K562 (cell line): ENCODE measurements at regions not wholly inside any gene's neighbourhood (a gene's known extent, or its start where the extent isn't known, plus 50 kb on each side); places are given as distances from the start of the nearest gene placed in this dataset.

ENCODE experiments used
- DLX4 ChIP-seq: fragments of 250-450 bp; sonication (Bioruptor Pico); IDR thresholded peaks from 2 replicates; pipeline ENCODE4 v1.6.1; 2021; ENCODE audit warnings: mild to moderate bottlenecking
- KDM5B ChIP-seq: fragments of 200-600 bp; sonication (generic); IDR thresholded peaks from 2 replicates; pipeline ENCODE4 v1.6.1; 2012; ENCODE audit warnings: low read depth, mild to moderate bottlenecking, moderate library complexity, low read length, control low read depth, inconsistent platforms; ENCODE audit not compliant: insufficient replicate concordance
- MYC ChIP-seq, 2 experiments: fragments of 250-450 bp in 1 of 2; sonication (Bioruptor Pico) in 1 of 2; IDR thresholded peaks; 2 replicates each; pipeline versions ENCODE4 v1.5.1 to v1.6.1; 2012 to 2021; ENCODE audit warnings: low read depth in 2 of 2, borderline replicate concordance in 1 of 2, improper control_type of control experiment in 1 of 2, low read length in 1 of 2, mild to moderate bottlenecking in 1 of 2, moderate library complexity in 1 of 2
- NCOA6 ChIP-seq: fragments of 450-650 bp; IDR thresholded peaks from 2 replicates; pipeline ENCODE4 v1.6.1; 2017; ENCODE audit warnings: mild to moderate bottlenecking
- NEUROD1 ChIP-seq: fragments of 150-350 bp; IDR thresholded peaks from 2 replicates; pipeline ENCODE4 v1.6.1; 2014; ENCODE audit warnings: borderline replicate concordance, low read length, low read depth; ENCODE audit not compliant: partially characterized antibody
- NKRF ChIP-seq: fragments of 450-650 bp; IDR thresholded peaks from 2 replicates; pipeline ENCODE4 v1.6.1; 2016; ENCODE audit warnings: borderline replicate concordance
- NR2C1 ChIP-seq, 2 experiments: fragments of 450-650 bp; IDR thresholded peaks; 2 replicates each; pipeline ENCODE4 v1.6.1; 2017; ENCODE audit warnings: mild to moderate bottlenecking in 2 of 2, antibody characterized with exemption in 1 of 2, inconsistent platforms in 1 of 2, missing compliant biosample characterization in 1 of 2, missing genetic modification characterization in 1 of 2
- NR3C1 ChIP-seq: sonication (generic); formaldehyde crosslinking; IDR thresholded peaks from 2 replicates; pipeline ENCODE4 v1.8.1; 2022; ENCODE audit warnings: missing genetic modification reagents
- PPARD ChIP-seq: fragments of 250-450 bp; sonication (Bioruptor Pico); IDR thresholded peaks from 2 replicates; pipeline ENCODE4 v1.8.0; 2022; ENCODE audit warnings: inconsistent platforms, mild to moderate bottlenecking, moderate library complexity
- PREB ChIP-seq: sonication (generic); formaldehyde crosslinking; IDR thresholded peaks from 2 replicates; pipeline ENCODE4 v1.8.1; 2023; ENCODE audit warnings: mild to moderate bottlenecking, missing genetic modification reagents
- PTTG1 ChIP-seq: fragments of 450-650 bp; IDR thresholded peaks from 2 replicates; pipeline ENCODE4 v1.6.1; 2016; ENCODE audit warnings: low read depth, mild to moderate bottlenecking, missing genetic modification characterization, missing compliant biosample characterization
- RBFOX2 ChIP-seq: fragments of 200-400 bp; formaldehyde crosslinking; IDR thresholded peaks from 2 replicates; pipeline ENCODE4 v1.6.1; 2017; ENCODE audit warnings: low read depth, mild to moderate bottlenecking, low read length, moderate library complexity
- RREB1 ChIP-seq: fragments of 250-450 bp; sonication (Bioruptor Pico); IDR thresholded peaks from 2 replicates; pipeline ENCODE4 v1.4.0; 2020
- SMAD2 ChIP-seq: fragments of 150-350 bp; IDR thresholded peaks from 2 replicates; pipeline ENCODE4 v1.6.1; 2014; ENCODE audit warnings: low read depth, mild to moderate bottlenecking, low read length
- TCF7L2 ChIP-seq: fragments of 150-350 bp; IDR thresholded peaks from 2 replicates; pipeline ENCODE4 v1.6.1; 2016; ENCODE audit warnings: low read depth, mild to moderate bottlenecking, low read length, moderate library complexity
- ZC3H4 ChIP-seq: sonication (generic); formaldehyde crosslinking; IDR thresholded peaks from 2 replicates; pipeline ENCODE4 v1.9.0; 2021; ENCODE audit warnings: missing genetic modification reagents, borderline replicate concordance
- ZFPM2 ChIP-seq: fragments of 250-450 bp; sonication (Bioruptor Pico); IDR thresholded peaks from 2 replicates; pipeline ENCODE4 v1.5.1; 2022; ENCODE audit warnings: mild to moderate bottlenecking
- ZNF121 ChIP-seq: sonication (generic); formaldehyde crosslinking; conservative IDR thresholded peaks from 2 replicates; pipeline ENCODE4 v1.8.0; 2022; ENCODE audit warnings: missing genetic modification reagents

- TF ChIP-seq NEUROD1 (no peak), RREB1 (no peak), PPARD (CRISPR knock-in tag) (no peak), TCF7L2 (no peak), KDM5B (no peak), NR2C1 (IDR thresholded peaks at IDR 0.05) (peak; percentile 34; the same call in 1 of the 2 replicates), NR2C1 (tag; IDR thresholded peaks at IDR 0.05) (peak; percentile 78), PTTG1 (tag) (peak; percentile 92), ZNF121 (CRISPR knock-in tag) (no peak), ZC3H4 (CRISPR knock-in tag) (no peak), NCOA6 (no peak), MYC (IDR thresholded peaks at IDR 0.05; ENCODE audit: low read depth, low read length) (no peak), MYC (CRISPR knock-in tag; IDR thresholded peaks at IDR 0.05; ENCODE audit: borderline replicate concordance, low read depth) (no peak), ZFPM2 (CRISPR knock-in tag) (no peak), NKRF (no peak), RBFOX2 (no peak), PREB (CRISPR knock-in tag) (no peak), SMAD2 (no peak), DLX4 (CRISPR knock-in tag) (no peak), NR3C1 (CRISPR knock-in tag) (no peak)
Measured at GRCh38 chr2:171244970-171245782, 84.5 kb upstream of the TLK1 start (continued).
